GM04504 (cell line): ENCODE measurements at regions not wholly inside any gene's neighbourhood (a gene's known extent, or its start where the extent isn't known, plus 50 kb on each side); places are given as distances from the start of the nearest gene placed in this dataset.

ENCODE experiments used
- DNase-seq: peaks from one replicate; pipeline ENCODE4 v3.0.0-alpha.2; 2012; ENCODE audit warnings: low read depth

DNA sequence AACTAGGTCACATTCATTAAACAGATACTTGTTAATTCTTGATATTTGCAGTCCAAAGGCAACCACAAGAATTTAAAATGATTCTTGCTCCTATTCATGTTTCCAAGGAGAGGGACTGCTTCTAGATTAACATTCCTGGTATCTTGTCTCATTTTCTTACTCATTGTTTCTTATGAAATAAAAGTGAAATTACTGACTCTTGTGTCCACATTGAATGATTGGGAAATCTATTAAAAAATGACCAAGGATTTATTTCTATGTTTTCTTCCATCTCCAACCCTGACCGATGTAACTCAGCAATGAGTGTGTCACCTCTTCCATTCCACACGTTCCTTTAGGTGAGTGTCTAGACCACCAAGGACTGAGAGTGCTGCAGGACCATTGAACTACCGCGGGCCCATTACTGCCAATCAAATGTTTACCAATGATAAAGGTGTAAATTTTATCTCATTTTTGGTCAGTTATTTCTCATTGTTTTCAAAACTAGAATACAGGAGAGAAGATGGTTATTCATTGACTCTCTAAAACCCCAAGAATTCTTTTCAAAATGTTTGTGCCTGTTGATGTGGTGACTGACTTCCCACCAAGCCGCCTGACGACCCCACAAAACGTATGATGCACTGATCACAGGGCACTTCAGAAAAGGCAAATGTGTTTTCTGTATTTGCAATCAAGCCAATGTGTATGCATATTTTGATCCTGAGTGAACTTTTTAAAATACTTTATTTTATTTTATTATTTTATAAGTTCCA is 414.6 kb upstream of the PTBP2 start:
- peak; percentile 24 for DNase-seq

DNA sequence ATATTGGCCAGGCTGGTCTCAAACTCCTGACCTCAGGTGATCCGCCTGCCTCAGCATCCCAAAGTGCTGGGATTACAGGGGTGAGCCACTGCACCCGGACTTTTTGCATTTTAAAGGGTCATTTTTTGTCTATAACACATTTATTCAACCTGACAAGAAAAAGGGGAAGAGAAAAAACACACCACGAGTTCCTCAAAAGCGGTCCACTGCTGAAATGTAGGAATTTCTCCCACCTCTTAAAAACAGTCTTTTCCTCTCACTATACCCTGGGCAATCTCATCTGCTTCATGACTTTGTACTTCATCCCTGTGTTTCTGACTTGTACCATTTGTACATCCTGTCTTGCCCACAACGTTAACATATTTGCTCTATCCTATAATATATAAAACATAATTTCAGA is 413.3 kb upstream of the PTBP2 start:
- no peak for DNase-seq

DNA sequence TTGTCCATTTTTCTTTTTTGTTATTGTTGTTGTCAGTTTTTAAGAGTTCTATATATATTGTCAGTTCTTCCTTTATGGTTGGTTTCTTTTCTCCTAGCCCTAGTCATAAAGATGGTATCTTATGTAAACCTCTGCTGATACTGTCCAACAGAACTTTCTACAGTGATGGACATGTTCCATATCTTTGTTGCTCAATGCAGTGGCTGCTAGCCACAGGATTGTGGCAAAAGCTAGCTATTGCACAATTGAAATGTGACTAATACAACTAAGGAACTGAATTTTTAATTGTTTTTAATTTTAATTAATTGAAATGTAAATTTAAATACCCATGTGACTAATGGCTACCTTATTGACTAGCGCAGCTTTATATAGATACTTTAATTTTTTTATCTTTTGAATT is 411.8 kb upstream of the PTBP2 start:
- DNase-seq: peak; percentile 22

DNA sequence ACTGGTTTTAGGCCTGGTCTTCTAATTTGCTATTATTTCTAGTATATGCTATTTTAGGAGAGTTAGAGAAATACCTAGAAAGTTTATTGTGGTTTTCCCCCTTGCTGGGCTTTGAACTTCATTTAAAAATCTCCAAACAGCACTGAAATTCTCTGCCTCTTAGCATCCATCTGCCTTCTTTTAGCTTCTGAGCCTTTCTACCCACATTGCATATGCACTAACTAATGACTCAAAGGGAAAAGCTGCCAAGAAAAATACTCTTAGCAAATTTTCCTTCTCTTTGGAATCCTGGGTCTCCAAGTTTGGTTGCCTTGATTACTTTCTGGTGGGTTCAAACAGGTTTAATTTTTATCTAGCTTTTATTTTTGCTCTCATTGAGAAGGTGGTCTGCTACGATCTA is 408.4 kb upstream of the PTBP2 start:
- peak; percentile 28 for DNase-seq

DNA sequence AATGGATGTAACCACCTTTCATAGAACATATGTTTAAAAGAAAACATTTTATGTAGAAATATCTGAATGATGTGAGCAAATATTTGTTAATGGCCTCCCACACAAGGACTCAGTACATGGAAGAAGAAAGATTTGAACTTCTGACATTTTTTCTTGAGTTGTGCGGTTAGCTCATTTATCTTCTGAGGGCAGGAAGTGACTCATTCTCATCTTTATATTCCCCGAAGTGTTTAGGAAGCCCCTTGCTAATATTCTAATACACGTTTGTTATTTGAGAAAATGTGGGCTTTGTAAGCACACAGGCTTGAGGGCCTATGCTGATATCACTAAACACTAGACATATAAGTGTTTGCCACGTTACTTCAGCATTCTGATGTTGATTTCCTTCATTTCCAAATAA is 392.5 kb upstream of the PTBP2 start:
- no peak for DNase-seq

DNA sequence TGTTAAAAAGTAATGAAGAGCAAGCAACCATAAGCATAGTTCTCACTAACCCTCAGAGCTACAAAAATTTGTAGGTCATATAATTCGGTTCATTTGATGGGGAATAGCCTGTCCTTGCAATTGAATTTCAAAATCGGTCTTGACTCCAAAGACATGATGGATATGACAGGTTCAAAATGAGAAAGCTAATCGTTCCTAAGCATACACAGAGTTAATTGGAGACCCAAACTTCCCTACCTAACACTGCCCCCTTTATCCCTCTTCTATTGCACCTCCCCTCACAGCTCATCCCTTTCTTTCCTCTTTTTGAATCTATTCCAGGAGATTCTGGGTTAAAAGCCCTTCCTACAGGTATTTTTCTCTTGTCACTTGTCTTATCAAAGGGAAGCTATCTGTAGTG is 390.0 kb upstream of the PTBP2 start:
- DNase-seq: no peak

DNA sequence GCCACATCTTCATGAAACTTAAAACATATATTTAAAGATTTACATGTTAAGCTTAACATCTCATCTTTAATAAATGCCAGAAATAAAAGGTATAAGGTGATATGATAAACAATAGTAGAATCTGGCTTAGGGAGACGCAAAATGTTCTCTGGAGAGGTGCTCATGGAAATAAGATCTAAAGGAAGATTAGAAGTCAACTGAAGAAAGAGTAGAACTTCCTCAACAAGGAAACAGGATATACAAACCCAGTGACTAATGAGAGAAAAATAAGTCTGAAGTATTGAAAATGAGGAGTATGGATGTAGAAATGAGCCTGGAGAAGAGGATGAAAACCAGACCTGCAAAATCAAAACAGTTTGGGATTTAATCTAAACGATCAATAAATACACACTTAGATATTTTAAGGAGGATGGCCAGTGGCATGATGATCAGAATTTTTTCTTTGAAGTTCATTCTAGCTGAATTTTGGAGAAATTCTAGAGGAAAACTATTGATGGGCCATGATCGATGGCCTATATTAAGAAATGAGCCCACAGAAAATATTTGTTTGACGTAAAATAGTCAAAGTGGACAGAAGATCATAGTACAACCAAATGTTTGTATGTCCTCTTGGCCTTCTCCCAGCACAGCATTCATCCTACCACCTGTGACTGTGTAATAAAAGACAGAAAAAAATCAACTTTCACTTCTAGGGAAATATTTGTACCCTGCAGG is 387.9 kb upstream of the PTBP2 start:
- no peak for DNase-seq

DNA sequence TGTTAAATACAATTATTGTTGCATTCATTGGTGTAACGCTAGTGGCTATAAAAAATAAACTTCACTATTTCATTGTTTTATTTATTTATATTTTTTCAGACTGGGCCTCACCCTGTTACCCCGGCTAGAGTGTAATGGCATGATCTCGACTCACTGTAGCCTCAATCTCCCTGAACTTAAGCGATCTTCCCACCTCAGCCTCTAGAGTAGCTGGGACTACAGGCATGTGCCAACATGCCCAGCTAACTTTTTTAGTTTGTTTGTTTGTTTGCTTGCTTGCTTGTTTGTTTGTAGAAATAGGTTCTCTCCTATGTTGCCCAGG is 387.4 kb upstream of the PTBP2 start:
- no peak for DNase-seq

DNA sequence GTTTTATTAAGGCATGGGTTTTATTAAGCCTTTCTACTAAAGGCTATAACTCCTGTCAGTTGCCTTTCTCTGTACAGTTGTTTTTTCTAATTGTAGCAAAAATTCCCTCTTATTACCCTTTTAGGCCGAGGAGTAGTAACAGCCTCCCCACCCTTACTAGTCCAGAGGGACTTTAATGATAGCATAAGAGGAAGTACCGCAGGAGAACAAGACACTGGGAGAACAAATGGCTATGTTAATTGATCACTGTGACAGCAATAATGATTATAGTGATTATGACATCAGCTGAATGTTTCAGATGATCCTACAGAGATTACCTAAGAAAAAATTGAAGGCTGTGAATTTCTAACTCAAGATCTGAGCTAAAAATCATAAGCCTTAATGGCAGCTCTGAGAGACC is 383.0 kb upstream of the PTBP2 start:
- no peak for DNase-seq

DNA sequence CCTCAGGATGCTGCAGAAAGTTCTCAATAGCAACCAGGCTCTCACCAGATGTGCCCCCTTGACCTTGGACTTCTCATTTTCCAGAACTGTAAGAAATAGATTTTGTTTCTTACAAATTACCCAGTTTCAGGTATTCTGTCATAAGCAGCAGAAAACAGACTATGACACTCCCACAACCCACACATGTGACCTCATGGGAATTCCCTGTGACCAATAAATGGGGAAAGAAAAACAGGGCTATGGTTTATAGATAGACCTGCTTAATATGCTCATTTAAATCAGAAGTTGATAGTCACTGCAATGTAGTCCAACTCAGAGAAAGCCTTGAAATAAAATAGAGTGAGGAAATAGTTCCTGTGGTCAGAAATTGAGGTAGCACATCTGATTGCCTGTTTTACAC is 380.9 kb upstream of the PTBP2 start:
- no peak for DNase-seq

DNA sequence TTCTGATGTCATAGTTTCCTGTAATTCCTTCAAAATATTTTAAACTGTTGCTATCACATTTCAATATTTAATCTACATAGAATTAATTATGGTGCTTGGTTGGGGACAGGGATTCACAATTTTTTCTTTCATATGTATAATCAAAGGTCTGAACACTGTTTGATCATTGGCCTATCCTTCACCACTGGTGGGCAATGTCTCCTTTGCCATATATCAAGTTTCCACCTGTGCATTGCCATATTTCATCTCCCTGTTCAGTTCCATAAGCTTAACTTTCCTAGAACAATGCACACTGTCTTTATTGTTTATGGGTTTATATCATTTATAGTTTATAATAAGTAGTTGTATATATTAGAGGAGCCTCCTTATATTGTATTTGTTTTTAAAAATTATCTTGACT is 374.9 kb upstream of the PTBP2 start:
- DNase-seq: no peak

DNA sequence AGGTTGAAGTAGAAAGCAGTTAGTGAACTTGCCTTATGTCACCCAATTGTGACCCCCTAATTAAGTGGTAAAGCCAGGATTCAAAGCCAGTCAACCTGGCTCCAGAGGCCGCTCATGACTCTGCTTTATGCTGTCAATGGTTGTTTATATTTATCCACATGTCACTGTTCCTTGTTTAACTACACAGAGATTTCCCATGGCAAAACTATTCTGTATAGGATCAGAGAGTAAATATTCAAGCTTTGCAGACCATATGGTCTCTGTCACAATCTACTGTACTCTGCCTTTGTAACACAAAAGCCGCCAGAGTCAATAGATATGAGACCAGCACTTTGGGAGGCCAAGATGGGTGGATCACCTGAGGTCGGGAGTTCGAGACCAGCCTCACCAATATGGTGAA is 371.7 kb upstream of the PTBP2 start:
- no peak for DNase-seq

DNA sequence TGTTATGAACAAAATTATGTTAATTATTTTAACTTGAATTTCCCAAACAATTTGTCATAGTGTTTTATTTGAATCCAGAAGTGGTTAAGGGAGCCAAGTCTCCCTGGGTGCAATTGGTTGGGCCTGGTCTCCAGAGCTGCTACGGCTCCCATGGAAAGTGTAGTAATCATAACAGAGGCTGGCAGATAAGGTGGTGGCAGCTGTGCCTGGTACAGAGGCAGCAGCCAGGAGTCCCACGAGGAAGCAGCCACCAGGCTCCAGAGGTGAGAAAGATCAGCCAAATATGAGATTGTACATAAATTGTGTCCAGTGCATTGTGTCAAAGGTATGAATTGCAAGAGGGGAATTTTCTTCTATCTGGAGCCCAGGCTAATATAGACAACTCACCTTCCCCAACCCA is 368.9 kb upstream of the PTBP2 start:
- no peak for DNase-seq

DNA sequence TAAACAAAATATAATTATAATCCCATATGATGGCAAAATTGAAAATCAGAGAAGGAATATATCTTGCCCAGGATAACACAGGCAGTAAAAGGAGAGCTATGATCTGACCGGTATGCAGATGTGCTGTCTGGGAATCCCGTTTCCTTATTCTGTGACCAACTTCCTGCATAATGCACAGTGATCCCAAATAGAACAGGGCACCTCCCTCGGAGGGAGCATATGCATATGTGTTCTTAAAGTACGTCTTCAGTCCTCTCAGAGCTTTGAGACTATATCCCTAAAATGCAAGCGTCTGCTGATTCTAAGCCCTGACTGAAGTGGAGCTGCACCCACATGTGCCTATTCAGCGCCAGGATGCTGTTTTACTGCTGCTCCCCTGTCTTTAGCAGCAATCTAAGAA is 366.1 kb upstream of the PTBP2 start:
- DNase-seq: no peak

DNA sequence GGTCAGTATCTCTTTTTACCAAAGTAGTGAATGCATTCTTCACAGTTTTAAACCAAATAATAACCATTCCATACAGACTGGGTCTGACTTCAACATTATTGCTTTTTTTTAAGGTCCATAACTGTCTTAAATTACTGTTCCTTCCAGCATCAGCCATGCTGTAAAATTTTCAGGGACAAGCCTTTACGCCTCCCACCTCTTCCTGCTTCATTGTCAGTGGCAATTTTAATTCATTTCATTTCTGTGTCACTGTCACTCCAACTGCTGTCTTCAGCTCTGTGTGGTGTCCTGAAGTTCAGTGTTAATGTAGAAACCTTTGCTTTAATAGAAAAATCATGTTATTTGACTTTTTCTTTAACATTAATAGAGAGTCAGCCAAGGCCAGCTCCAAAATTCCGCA is 365.6 kb upstream of the PTBP2 start:
- DNase-seq: no peak

DNA sequence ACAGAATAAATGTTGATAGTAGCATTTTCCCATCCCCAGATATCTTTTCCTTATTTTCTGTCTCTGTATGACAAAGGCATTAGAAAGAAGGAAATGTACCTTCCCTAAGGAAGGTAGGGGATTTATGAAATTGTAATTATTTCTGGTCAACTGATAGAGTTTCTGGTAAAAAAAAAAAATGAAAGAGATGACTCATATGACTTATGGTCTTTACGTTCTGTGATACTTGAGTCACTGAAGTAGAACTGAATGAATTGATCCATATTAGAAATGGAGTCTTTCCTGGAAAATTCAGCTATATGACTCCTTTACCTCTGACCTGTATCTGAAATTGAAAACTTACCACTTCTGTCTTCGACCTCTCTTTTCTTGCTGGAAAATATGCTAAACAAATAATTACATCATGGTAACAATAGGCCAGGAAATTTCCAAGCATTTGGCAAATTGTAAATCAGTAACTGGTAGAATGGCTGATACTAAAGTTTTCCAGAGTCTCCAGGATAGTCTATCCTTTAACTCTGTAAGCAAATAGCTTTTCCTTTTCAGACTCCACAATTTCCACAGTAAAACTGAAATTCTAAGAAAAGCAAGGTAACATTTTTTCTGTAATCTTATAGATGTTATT is 364.3 kb upstream of the PTBP2 start:
- DNase-seq: no peak

DNA sequence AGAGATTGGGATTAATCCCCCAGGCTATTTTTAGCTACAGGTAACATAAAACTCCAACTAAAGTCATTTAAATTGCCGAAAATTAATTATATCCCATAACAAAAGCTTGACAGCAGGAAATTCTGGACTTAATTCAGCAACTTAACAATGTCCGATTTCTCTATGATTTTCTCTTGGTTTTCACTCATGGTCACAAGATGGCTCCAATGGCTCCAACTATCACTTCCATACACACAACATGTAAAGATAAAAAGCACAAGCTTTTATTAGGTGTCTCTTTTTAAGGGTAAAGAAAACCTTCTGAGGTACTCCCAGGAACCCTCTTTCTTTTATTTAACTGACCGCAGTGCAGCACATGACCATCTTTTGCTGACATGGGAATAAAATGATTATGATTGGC is 363.5 kb upstream of the PTBP2 start:
- no peak for DNase-seq

DNA sequence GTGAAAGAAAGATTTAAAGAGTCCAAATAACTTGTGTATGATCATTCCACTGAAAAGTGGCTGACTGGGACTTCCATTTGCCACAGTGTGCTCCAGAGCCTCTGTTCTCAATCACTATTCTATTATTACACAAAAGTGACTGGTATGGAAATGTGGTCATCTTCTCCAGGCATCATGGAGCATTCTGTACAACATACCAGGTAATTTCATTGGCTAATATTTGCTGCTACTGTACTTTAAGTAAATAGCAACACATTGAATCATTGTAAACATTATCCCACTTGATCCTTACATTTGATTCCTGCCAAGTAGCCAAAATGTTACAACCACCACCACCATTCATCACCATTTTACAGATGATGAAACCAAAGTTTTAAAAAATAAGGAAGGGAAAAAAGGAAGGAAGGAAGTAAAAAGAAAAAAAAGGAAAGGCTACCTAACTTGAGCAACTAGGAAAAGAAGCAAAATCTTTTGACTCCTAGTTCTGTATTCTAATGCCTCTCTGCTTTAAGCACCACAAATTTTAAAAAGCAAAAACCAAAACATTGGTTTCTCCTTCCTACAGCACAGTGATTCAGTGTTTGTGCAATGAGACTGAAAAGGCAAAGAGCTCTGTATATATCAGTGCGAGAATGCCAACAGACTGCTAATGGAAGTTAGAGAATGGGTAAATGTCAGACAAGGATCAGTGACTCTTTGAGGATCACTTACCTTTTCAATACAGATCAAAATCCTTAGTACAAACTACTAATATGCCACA is 361.4 kb upstream of the PTBP2 start:
- DNase-seq: no peak

DNA sequence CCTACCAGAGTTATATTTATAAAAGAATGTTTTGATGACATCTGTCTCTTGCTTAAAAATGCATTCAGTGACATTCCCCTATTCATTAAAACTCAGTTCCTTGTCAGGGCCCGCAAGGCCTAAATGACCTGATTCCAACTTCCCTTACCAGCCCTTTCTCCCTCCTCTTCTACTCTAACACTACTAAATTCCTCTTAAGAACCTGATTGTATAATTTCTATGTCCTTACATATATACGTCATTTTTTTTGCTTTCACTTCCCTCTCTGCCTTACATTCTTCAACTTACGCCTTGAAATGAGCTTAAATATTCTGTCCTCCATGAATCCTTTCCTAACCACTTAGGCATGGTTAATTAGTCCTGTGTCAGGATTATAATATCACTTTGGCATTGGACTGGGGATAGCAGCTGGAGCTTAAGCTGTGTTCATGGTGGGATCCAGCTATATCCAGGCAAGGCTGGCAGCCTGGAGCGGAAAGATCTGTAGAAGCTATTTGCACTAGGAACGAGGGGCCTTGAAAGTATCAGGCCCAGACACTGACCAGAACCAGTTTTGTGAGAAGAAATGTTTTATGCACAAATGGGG is 360.2 kb upstream of the PTBP2 start:
- DNase-seq: no peak

DNA sequence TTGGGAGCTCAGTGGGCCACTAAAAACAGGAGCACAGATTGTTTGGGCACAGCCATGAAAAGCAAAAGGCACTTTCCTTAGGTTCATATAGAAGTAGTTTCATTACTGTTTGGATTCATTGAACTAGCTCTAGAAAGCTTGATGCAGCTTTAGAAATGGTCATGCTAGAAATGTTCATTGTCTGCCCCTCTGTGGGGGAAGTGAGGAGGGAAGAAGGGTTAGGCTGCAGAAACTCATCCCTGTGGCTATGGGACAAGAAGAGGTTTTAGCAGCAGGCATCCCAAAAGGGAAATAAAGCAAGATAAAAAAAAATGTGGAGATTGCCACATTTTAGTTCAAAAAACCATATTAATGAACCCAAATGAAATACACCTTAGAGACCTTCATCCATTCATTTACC is 359.6 kb upstream of the PTBP2 start:
- DNase-seq: no peak

DNA sequence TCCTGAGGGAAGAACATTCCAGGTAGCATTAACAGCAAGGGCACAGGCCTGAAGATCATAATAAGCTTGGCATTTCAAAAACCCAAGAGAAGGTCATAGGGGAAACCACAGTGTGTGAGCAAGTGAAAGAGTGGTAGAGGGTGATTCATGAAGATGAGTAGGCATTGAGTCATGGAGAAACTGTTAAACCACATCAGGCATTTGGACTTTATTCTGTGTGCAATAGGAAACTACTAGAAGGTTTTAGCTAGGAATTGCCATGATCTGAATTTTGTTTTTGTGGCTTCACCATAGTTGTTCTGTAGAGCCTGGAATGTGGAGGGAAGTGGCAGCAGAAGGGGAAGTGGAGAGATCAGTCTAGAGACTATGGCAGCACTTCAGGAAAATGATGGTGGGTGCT is 359.0 kb upstream of the PTBP2 start:
- peak; percentile 86 for DNase-seq

DNA sequence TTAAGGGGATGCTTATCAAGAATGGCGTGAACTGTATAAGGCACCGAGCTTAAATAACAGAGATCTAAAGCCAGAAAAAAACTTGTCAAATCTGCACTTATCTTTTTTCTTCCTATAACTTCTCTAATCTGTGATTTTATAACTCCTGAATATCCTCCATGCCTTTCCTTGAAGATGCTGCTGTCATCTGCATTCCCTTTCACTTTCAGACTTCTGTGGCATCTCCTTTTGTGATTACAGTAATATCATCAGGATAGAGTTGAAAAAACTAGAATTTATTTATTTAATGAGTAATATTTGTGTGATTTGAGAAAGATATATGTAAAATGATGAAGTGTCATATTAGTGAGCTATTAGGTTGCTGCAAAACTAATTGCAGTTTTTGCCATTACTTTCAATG is 357.8 kb upstream of the PTBP2 start:
- no peak for DNase-seq

DNA sequence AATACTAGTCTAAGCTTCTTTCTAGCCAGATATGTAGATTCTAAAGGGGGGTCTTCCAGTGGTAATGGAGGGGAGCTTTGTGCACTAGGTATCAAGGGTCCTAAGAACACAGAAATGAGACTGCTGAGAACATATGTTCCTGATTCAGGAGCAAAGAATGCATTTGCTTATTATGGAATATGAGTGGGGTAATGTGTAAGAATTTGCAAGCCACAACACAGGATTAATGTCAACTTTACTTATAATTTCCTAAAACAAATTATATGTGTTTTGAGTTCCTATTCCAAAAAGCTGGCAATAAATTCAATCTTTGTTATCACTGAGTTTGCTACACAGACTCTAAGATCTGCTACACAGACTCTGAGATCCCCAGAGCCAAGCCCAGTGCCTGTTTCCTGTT is 357.0 kb upstream of the PTBP2 start:
- peak; percentile 16 for DNase-seq
